Astrocyte (in vitro differentiated cells and primary cell): ENCODE measurements at regions not wholly inside any gene's neighbourhood (a gene's known extent, or its start where the extent isn't known, plus 50 kb on each side); places are given as distances from the start of the nearest gene placed in this dataset.

Experiments
- EZH2 ChIP-seq: IDR thresholded peaks from 2 replicates; pipeline ENCODE4 v1.6.1; 2012; ENCODE audit warnings: mild to moderate bottlenecking, low read length, inconsistent platforms; ENCODE audit not compliant: insufficient read depth
- TF ChIP-seq, protein P1 (sequence below): IDR thresholded peaks from 2 replicates; pipeline ENCODE4 v1.5.1; 2011; ENCODE audit warnings: low read depth, mild to moderate bottlenecking, inconsistent platforms, low read length, moderate library complexity; ENCODE audit not compliant: insufficient read depth

DNA sequence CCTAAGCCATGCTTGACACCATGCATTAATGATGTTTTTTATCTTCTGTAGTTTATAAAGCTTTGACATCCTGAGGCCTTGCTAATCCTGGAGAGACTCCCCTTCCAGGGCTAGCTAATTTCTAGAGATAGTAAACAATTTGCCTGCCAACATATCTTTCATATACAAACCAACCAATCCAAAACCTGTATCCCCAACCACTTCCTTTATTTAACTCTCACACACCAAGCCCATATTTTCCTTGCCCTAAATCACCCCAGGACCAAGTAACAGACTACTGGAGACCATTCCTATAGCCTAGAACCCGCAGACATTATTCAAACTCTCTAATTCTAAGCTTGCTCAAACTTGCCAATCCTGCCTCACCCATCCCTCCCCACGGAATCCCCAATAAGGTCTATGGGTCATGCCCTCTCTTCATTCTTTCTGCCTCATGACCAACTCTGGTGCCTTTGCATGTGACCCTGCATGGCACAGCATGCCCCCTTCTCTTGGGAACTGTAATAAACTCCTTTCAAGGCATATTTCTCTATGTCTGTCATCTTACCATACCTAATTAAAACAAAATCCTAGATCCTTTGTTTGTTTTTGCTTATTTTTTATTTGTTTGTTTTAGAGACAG is 116.6 kb upstream of the CACUL1 start:
- TF ChIP-seq, protein P1, sequence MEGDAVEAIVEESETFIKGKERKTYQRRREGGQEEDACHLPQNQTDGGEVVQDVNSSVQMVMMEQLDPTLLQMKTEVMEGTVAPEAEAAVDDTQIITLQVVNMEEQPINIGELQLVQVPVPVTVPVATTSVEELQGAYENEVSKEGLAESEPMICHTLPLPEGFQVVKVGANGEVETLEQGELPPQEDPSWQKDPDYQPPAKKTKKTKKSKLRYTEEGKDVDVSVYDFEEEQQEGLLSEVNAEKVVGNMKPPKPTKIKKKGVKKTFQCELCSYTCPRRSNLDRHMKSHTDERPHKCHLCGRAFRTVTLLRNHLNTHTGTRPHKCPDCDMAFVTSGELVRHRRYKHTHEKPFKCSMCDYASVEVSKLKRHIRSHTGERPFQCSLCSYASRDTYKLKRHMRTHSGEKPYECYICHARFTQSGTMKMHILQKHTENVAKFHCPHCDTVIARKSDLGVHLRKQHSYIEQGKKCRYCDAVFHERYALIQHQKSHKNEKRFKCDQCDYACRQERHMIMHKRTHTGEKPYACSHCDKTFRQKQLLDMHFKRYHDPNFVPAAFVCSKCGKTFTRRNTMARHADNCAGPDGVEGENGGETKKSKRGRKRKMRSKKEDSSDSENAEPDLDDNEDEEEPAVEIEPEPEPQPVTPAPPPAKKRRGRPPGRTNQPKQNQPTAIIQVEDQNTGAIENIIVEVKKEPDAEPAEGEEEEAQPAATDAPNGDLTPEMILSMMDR: no peak
- no peak for TF ChIP-seq EZH2
